Parathyroid adenoma (tissue), 2 donors: ENCODE measurements at regions not wholly inside any gene's neighbourhood (a gene's known extent, or its start where the extent isn't known, plus 50 kb on each side); places are given as distances from the start of the nearest gene placed in this dataset.
A peak's percentile ranks its signal among the peaks of the same experiment; 100 is the strongest.
"Not testable (repeated sequence)": the region's sequence is repeated elsewhere in the genome, so short reads cannot be mapped to it uniquely, and the experiment has no call there.

Source experiments
- H2AFZ ChIP-seq: fragments of 300-600 bp; sonication (generic); one replicate; pipeline ENCODE4 v1.7.0; 2017; ENCODE audit warnings: antibody characterized with exemption, mild to moderate bottlenecking
- H3K27ac ChIP-seq: fragments of 300-600 bp; sonication (generic); one replicate; pipeline ENCODE4 v1.7.0; 2017
- H3K27me3 ChIP-seq: fragments of 300-600 bp; sonication (generic); one replicate; pipeline ENCODE4 v1.7.0; 2017; ENCODE audit warnings: low read length; ENCODE audit not compliant: control insufficient read depth, insufficient read depth
- H3K36me3 ChIP-seq: fragments of 300-600 bp; sonication (generic); one replicate; pipeline ENCODE4 v1.7.0; 2017; ENCODE audit warnings: low read length; ENCODE audit not compliant: control insufficient read depth, insufficient read depth
- H3K4me1 ChIP-seq: fragments of 300-600 bp; sonication (generic); one replicate; pipeline ENCODE4 v1.7.0; 2017; ENCODE audit warnings: control low read depth
- H3K4me2 ChIP-seq: fragments of 300-600 bp; sonication (generic); one replicate; pipeline ENCODE4 v1.7.0; 2017; ENCODE audit warnings: low read length
- H3K4me3 ChIP-seq: fragments of 300-600 bp; sonication (generic); one replicate; pipeline ENCODE4 v1.7.0; 2017; ENCODE audit warnings: low read depth, low read length
- H3K79me2 ChIP-seq: fragments of 300-600 bp; sonication (generic); one replicate; pipeline ENCODE4 v1.7.0; 2017; ENCODE audit warnings: control low read depth
- H3K9ac ChIP-seq: fragments of 300-600 bp; sonication (generic); one replicate; pipeline ENCODE4 v1.7.0; 2017; ENCODE audit warnings: mild to moderate bottlenecking
- H3K9me3 ChIP-seq: fragments of 300-600 bp; sonication (generic); one replicate; pipeline ENCODE4 v1.7.0; 2017; ENCODE audit warnings: low read length; ENCODE audit not compliant: control insufficient read depth
- CTCF ChIP-seq: fragments of 300-600 bp; sonication (generic); IDR thresholded peaks from one replicate; pipeline ENCODE4 v1.7.0; 2017; ENCODE audit warnings: antibody characterized with exemption, mild to moderate bottlenecking
- donor health status: primary hyperparathyroidism.

DNA sequence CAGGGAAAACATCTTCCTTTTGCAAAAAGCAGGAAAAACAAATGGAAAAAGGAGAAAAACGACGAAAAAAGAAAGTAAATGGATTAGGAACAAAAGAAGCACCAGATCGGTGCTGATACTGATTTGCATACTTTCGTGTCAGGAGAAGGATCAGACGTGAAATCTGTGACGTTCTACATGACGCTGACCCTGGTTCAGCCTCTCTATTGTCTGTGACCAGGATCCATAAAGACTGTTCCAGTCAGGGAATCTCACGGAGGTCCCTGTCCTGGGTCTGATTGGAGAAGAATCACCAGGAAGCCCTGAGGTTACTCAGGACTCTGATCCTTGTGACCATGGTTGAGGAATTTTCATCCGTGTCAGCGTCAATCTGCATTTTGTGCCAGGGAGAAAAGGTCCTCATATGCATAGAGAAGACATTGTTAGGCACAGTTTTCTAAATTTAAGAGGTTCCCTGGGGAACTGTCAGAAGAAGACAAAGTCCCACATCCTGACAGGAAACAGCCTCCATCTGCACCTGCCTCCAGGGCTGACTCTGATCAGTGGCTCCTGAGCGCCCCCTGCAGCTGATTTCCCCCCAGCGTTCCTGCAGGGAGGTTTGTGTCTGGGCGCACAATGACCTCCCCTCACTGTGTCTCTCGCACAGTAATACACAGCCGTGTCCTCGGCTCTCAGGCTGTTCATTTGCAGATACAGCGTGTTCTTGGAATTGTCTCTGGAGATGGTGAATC lies 832.9 kb downstream of the TMEM121 start:
- H3K4me1 ChIP-seq, H2AFZ ChIP-seq, H3K9ac ChIP-seq, H3K4me3 ChIP-seq, H3K4me2 ChIP-seq, H3K27me3 ChIP-seq, H3K27ac ChIP-seq, H3K79me2 ChIP-seq, H3K9me3 ChIP-seq, H3K36me3 ChIP-seq: not testable (repeated sequence)

DNA sequence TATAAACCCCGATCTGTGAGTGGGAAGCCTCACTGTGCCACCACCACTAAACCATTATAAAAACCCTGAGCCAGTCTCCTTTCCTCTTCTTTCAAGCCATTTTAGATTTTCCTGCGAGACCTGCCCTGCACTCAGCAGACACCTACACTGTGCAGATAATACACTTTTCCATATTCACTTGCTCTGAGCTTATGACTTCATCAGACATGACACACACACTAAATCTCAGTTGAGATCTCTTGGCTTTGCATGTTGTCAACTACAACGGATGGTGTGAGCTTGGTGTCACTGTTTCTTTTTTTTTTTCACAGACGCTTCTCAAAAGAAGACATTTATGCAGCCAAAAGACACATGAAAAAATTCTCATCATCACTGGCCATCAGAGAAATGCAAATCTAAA lies 839.0 kb downstream of the TMEM121 start:
- H3K9me3 ChIP-seq, H3K27me3 ChIP-seq, H3K4me2 ChIP-seq, H3K9ac ChIP-seq, H3K79me2 ChIP-seq, H2AFZ ChIP-seq, H3K36me3 ChIP-seq, H3K4me3 ChIP-seq, H3K27ac ChIP-seq, H3K4me1 ChIP-seq: not testable (repeated sequence)

DNA sequence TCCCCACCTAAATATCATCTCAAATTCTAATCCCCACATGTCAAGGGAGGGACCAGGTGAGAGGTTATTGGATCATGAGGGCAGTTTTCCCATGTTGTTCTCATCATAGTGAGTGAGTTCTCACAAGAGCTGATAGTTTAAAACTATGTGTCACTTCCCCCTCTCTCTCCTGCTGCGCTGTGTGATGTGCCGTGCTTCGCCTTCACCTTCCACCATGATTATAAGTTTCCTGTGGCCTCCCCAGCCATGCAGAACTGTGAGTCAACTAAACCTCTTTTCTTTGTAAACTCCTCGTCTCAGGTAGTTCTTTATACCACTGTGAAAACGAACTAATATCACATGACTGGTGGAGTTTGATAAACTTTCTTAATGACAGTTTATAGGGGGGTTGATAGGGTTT lies 839.5 kb downstream of the TMEM121 start:
- not testable (repeated sequence) for H3K27me3 ChIP-seq, H3K4me2 ChIP-seq, H3K36me3 ChIP-seq

GRCh38 chr14:106366971-106367370 lies 840.6 kb downstream of the TMEM121 start:
- H3K9ac ChIP-seq, H3K36me3 ChIP-seq, H3K4me2 ChIP-seq, H3K79me2 ChIP-seq, H3K9me3 ChIP-seq, H2AFZ ChIP-seq, H3K4me3 ChIP-seq, H3K27ac ChIP-seq, H3K27me3 ChIP-seq, H3K4me1 ChIP-seq: not testable (repeated sequence)

More for the DNA sequence above, 839.5 kb downstream of the TMEM121 start:
- not testable (repeated sequence) for H3K9ac ChIP-seq, H2AFZ ChIP-seq, H3K4me3 ChIP-seq, H3K79me2 ChIP-seq, H3K9me3 ChIP-seq, H3K4me1 ChIP-seq, H3K27ac ChIP-seq

GRCh38 chr14:106369456-106369855 lies 843.1 kb downstream of the TMEM121 start:
- not testable (repeated sequence) for H3K4me1 ChIP-seq, H3K4me3 ChIP-seq, H3K36me3 ChIP-seq, H3K79me2 ChIP-seq, H3K27me3 ChIP-seq, H2AFZ ChIP-seq, H3K27ac ChIP-seq, H3K9me3 ChIP-seq, H3K9ac ChIP-seq, H3K4me2 ChIP-seq

GRCh38 chr14:106372870-106373652 lies 846.7 kb downstream of the TMEM121 start:
- TF ChIP-seq CTCF = peak; percentile 33
- Histone ChIP-seq H3K27me3 (no peaks in the 10 kb centered on the region), H3K4me2 (no peak overlapping the region), H3K9me3 (no peaks in the 10 kb centered on the region), H3K79me2 (no peaks in the 10 kb centered on the region), H3K27ac (no peak overlapping the region), H3K4me1 (no peaks in the 10 kb centered on the region), H2AFZ (no peak overlapping the region), H3K36me3 (no peaks in the 10 kb centered on the region), H3K4me3 (no peak overlapping the region), H3K9ac (no peak overlapping the region)

DNA sequence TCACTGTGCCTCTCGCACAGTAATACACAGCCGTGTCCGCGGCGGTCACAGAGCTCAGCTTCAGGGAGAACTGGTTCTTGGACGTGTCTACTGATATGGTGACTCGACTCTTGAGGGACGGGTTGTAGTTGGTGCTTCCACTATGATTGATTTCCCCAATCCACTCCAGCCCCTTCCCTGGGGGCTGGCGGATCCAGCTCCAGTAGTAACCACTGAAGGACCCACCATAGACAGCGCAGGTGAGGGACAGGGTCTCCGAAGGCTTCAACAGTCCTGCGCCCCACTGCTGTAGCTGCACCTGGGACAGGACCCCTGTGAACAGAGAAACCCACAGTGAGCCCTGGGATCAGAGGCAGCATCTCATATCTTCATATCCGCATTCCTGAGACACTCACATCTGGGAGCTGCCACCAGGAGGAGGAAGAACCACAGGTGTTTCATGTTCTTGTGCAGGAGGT lies 847.3 kb downstream of the TMEM121 start:
- H3K27me3 ChIP-seq, H3K9me3 ChIP-seq, H3K27ac ChIP-seq, H3K79me2 ChIP-seq, H3K4me1 ChIP-seq, H3K9ac ChIP-seq, H3K4me3 ChIP-seq, H2AFZ ChIP-seq, H3K4me2 ChIP-seq, H3K36me3 ChIP-seq: not testable (repeated sequence)
